T-helper 9 cell (primary cell): ENCODE measurements at regions not wholly inside any gene's neighbourhood (a gene's known extent, or its start where the extent isn't known, plus 50 kb on each side); places are given as distances from the start of the nearest gene placed in this dataset.
"Not testable (repeated sequence)": the region's sequence is repeated elsewhere in the genome, so short reads cannot be mapped to it uniquely, and the experiment has no call there.

Source experiments
- DNase-seq: peaks from one replicate; pipeline ENCODE4 v3.0.0-alpha.2; 2020

DNA sequence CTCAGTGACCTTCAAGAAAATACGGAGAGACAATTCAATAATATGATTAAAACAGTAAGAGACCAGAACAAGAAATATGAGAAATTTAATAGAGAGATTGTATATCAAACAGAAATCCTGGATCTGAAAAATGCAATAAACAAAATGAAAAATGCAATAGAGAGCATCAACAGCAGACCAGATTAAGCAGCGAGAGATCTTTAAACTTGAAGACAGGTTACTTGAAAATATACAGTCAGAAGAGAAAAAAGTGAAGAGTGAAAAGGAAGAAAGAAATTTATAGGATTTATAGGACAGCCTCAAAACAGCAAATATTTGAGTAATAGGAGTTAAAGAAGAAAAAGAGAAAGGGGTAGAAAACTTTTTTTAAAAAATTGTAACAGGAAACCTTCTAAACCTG, 813.9 kb upstream of the GRM7 start:
- DNase-seq, result no peak

DNA sequence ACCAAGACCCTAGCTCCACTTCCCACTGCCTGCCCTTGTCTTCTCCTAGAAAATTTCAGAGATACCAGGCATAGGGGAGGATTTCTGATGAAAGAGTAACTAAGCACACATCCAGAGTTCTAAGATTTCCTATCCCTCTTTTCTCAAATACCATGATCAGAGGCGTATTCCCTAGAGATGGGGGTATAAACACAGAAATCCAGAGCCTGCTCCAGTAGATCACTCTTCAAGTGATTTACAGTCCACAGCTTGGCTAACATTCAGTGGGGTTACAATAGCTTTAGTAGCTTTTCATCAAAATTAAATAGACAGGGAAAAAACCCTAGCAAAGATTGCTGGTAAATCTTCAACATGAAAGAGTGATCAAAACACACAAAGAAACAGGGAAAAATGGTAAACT, 800.7 kb upstream of the GRM7 start:
- no peak for DNase-seq

DNA sequence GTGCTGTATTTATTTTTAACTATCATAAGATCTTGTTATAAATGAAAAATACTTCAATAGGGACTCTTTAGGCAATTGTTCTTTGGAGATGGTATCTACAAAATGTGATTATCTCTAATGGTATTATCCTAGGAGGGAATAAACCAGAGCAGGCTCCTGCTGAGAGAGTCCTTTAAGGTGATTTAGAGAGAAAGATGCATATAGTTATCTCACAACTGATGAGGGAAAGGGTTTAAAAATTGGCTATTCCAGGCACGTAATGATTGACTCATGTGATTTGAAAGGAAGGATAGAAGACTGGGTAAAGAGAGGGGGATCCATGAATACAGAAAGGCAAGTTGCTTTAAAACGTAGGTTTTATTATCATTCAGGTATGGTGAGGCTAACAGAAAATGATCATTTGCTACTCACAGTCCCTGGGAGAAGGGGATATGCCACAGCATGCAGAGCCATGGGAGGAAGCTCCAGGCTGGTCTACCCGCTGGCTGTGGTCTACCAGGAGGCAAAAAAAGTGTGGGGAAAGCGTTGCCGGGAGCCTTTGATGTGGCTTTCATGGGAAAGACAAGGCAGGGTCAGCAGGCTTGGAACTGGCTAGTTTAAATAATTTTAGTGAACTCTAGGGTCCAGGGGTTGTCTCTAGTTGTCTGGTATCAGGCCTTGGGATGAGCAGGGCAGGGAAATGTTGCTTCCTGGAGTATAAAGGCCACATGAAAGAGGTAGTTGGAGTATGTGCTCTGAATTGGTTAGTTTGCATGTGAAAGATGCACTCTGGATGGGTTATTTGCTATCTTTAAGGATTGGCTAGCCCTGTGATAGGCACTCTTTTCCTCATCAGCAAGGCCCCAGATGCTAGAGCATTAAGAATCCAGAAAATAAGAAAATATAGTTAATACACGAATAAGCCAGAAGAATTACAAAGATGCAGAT, 798.4 kb upstream of the GRM7 start:
- no peak for DNase-seq

DNA sequence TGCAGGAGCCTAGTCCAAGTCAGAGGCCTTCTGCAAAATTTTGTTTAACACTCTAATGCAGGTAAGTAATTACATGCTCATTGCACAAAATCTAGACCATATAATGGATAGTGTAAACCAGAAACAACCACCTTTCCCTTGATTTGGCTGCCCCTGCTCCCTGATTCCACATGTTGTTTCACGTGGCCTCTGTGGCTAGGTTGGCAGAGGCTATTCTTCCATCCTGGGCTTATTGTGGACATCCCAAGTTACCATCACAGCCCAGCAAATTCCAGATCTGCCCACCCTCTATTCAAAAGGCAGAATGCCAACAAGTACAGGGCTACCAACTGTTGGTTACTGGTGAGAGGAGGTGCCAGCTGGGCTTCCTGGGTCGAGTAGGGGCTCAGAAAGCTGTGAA, 794.5 kb upstream of the GRM7 start:
- DNase-seq, result no peak

DNA sequence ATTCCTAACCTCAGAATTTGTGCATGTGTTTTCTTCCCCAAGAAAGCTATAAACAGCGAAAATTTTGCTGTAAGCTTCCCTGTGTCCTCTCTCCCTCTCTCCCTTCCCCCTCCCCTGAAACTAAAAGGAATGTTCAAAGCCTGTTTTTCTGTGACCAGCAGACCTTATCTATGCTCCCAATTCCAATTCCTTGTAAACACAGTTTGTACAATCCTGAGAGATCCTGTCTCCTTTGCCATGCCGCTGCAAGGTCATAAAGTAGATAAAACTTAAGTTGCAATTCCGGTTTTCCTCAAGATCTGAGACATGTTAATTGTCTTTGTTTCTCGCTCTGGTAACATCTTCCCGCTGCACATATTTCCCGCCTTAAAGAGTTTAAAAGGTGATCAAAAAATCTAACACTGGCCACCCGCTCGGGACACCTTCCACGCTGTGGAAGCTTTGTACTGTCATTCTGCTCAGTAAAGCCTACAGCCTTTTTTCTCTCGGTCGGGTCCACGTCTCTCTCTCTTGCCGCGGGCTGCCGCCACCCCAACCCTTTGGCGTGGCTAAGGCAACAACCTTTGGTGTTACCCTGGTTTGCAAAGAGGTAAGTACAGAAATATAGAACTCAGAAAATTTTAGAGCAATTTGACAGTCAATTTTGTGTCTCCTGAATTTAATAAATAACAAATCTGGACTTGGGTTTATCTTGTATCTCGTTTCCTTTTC, 793.9 kb upstream of the GRM7 start:
- DNase-seq, result not testable (repeated sequence)

DNA sequence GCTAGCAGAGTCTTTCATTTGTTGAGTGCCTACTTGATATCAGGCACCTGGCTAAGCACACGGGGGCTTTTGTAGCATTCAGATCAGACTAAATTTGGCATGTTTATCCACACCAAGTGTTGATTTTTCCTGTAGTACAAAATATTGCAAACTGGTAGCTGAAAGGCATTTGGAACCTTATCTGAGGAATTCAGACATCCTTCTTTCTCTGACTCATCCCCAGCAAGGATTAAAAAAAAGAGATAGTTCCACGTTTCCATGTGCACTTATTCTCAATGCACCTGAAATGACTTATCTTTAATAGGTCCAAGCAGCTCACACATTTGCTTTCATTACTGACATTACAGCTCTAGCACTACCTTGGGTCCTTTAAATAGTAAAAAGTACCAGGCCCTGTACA, 786.0 kb upstream of the GRM7 start:
- no peak for DNase-seq

DNA sequence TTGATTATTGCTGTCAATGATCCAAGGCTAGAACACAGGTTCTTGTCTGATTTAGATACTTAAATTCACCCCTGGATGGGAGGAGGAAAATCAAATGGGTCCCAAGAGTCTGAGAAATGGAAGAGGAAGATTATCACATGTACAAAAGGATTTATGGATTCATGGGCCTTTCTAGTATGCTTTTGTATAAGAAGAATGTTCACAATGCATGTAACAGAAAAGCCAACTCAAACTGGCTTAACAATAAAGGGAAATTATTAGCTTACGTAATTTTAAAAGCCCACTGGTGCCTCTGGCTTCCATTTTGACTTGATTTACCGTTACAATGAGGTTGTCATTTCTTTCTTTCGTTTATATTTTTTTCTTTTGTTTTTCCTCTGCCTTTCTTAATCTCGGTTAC, 782.5 kb upstream of the GRM7 start:
- no peak for DNase-seq

DNA sequence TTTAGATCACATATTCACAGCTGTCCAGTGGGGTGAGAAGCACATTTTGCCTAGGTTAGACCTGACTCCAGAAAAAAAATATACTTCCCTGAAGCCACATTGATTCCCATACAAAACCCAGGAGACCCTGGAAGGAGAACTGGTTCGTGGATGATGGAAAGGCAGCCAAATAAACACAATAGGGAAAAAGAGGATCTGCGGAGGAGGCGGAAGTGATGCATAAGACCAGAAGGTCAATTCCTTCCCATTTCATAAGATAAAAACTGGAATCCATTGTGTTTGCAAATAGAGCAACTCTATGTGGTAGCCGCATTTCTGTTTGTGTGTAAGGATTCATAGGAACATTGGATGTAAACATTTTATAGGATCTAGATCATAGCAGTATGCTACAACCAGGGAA, 781.9 kb upstream of the GRM7 start:
- no peak for DNase-seq

DNA sequence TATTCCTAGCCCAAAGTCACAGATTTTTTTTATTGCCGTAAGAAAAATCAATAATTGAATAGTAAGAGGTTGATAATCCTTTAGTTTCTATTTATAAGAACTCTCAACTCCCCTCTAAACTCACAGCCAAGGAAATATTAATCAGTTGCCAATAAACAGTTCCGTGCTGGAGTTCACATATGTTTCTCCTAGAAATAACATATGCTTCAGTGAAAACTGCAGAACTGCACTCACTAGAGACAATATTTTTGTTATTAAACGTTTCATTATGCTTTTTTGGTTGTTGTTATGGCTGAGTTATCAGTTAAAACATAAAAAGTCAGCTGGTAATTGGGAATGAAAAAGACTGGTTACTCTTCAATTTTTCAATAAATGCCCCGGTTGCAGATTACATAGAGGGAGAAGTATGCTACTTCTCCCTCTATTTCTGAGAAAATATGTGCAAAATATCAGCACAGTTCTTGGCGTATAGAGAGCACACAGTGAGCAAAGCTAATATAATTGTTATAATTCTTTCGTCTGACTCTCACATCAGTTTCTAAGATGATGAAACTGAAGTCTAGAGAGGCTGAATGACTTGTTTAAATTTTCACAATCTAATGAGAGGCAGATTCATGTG, 781.2 kb upstream of the GRM7 start:
- no peak for DNase-seq

DNA sequence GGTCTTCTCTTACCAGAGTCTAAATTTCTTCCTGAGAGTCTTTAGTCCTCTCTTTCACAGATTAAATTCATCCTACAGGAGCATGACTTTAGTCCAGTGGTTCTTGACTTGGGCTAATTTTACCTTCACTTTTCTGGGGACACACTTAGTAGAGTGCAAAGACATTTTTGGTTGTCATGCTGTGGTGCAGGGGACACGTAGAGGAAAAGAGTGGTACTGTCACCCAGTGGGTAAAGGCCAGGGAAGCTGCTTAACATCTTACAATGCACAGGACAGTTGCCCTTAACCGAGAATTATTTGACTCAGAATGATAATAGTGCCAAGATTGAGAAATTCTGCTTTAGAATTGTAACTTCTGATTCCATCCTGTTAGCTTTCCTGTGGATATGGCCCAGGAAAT, 772.5 kb upstream of the GRM7 start:
- DNase-seq, result no peak

DNA sequence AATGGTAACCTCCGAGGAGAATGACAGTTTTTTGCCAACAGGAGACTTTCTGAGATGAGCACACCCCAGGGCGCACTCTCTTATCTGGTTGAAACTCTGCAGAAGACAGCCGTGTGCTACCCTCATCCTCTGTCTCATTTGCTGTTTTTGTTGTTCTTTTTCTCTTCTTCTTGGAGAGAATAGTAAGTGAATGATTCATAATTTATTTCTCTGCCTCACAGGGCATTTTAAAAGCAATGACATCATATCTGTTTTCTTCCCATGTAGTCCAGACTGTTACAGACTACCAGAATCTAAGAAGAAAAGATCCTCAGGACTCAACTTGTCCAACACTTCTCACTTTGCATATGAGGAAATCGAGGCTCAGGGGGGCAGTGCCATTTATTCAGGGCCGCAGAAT, 771.1 kb upstream of the GRM7 start:
- DNase-seq, result no peak

DNA sequence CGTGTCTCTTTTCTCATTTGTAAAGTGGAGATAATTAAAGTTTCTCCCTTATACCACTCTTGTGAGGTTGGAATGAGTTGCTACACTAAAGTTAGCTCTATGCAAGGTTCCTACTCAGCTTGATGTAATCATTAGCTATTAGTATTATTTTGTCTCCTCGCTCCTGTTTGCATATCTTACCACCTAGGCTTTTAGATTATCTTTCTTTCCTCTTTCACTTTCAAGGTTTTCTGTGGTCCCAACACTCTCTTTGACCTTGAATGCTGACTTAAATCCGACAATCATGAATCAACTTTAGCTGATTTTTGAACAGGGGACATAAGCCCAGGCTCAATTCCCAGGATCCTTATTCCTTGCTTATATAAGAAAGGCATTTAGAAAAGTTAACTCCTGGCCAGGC, 769.7 kb upstream of the GRM7 start:
- DNase-seq, result no peak

DNA sequence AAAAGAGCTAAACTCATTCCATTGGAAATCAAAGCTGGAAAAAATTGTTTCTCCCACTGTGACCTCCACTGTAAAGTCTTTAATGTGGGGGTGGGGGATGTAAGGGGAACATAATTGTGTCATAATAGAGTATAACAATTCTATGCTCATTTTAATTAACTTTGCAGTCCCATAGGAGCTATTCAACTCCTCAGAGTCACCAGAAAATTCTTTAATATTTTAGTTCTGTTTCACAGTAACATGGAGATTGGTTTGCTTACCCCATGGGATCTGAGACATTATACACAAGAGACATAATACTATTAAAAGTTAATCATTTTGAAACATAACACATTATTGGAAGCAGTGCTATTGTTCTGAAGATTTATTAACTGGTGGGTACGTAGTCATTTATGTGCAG, 765.9 kb upstream of the GRM7 start:
- DNase-seq, result no peak

DNA sequence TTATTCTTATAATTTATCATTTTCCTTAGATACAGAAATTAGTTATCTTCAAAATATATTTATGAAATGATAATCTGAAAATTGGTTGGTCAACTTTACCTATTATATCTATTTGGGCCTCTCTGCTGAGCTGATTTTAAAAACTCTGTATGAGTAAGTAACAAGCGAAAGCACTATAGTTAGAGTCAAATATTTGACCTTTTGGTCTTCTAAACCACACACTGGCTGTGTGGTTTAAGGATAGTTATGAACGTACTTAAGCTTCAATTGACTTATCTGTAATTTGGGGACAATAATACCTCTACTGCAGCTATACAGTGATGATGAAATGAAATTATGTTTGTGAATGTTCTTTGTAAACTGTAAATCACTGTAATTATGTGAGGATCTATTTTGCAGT, 763.9 kb upstream of the GRM7 start:
- no peak for DNase-seq

DNA sequence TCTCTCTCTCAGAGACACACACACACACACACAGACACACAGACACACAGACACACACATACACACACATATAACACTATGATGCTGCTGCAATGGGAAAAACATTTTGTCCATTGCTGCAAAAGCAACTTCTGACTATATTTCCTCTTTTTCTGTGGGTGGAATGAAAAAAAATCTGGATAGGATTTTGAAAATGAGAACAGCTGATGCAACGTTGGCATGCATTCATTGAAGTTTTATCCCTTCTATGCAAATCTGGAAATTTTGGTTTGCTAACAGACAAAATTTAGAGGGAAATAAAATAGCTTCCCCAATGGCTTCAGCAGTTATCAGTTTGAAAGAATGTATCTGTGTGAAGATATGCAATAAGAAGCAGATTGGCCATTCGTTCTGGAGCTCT, 763.4 kb upstream of the GRM7 start:
- no peak for DNase-seq

DNA sequence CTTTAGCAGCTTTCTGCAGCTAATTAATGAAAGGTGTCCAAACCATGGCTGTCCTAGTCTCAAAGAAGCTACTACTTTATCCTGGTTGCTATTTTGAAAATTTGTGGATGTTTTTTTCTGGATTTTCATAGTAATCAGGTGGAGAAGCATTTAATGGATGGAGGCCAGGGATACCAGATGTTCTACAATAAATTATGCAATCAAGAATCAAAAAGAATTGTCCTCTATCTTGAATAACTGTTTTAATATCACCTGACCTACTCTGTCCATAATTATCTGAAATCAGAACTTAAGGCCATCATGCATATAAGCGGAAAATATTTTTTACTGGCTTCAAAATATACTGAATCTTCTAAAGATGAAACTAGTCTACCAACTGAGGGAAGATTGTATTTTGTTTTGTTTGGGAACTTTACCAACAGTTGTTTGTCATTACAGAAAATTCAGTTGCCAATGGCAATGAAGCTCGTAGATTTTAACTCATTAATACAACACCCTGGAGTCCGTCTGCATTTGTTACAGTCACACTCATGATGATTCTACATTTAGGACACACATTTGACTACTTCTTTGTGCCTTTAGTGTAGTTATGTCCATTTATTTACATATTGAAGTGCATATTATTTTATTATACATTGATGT, 762.3 kb upstream of the GRM7 start:
- no peak for DNase-seq

DNA sequence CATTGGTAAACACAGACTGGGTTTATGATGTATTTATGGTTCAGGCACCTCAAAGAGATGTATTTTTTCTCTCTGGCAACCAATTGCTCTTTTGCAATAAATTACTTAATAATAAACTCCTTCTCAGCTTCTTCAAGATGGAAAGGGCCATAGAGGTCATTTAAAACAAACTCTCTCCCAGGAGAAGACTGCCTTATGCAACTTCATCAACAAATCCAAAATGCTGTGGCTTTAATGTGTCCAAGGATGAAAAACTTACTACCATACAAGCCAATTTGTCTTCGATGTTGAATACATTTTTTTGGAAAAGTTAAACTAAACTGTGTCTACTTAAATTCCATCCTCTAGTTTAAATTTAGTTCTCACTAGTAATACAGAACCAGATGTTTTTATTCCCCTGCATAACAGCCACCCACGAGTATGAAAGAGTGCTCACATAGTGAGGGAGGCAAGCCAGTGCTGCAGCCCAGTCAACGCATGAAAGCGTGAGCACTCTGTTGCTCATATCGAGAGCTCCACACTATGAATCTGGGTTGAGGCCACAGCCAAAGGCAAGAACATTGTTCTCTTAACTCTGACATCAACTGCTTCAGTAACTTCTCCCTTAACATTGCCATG, 761.3 kb upstream of the GRM7 start:
- DNase-seq, result no peak

DNA sequence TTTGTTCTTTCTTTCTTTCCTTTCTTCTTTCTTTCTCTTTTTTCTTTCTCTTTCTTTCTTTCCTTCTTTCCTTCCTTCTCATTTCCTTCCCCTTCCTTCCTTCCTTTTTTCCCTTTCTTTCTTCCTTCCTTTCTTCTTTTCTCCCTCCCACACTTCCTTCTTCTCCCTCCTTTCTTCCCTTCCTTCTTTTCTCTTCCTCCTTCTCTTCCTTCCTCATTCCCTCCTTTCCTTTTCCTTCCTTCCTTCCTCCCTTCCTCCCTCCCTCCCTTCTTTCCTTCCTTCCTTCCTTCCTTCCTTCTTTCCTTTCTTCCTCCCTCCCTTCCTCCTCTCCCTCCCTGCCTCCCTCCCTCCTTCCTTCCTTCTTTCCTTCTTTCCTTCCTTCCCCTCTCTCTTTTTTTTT, 755.7 kb upstream of the GRM7 start:
- DNase-seq, result no peak

DNA sequence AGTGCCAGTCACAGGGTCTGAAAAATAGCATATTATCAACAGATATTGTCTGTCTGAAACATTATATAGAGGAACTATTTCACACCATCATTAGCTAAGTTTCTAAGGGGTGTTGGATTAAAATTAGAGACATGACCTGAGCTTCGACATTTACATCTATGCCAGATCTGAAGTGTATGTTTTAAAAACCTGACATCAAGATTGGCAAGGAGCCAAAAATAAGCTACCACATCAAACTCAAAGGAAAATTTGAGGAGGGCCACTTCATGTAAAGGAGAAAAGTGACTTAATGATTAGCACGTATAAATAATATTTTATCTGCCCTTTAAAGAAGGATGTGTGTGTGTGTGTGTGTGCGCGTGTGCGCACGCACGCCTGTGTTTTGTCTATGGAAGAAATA, 752.0 kb upstream of the GRM7 start:
- DNase-seq, result no peak

DNA sequence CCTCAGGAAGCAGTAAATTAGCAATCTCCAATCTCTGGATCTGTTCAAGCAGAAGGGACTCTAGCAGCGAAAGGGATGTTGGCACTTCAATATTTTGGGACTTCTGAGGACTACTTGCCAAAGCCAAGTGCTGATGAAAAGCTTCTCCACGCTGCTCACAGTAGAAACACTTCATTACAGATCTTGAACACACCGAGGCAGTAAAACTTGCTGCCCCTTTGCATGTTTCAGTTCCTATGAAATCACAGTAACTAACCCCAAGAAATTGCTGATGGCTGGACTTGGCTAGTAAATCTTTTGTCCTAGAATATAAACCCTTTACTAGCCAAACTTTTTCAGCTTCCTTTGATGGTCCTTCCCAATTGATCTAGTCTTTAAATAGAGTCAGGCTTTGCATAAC, 750.5 kb upstream of the GRM7 start:
- DNase-seq, result no peak

DNA sequence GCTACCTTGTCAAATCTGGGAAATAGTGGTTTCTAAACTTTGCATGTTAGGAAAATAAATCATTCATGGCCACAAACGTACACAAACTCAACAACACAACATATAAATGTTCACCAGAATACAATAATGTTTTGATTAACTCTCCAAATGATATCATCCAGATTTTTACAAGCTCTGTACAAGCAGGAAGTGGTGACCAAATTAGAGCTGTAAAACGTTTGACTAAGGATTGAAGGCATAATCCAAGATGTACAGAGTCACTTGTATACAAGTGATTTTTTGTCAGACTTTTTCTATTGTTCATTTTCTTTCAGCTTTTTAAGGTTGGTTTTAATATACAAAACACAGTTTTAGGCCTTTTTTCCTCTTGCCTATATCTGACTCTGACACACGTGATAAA, 748.4 kb upstream of the GRM7 start:
- DNase-seq, result no peak

DNA sequence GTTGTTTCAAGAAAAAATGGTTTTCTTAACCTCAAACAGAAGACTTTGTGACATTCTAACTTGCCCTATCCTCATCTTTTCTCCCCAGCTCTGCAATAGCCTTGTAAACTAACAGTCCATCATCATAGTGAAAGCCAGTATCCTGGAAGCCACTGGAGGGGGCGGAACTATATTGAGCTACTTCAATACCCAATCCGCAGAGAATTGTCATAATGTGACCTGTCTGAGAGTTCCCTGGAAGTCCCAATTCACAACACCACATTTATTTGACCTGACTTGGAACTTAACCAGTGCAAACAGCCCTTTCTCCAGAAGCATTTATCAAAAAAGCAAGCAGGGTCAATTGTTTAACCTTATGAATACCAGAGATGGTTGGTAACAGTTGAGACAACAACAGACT, 747.6 kb upstream of the GRM7 start:
- DNase-seq, result no peak

DNA sequence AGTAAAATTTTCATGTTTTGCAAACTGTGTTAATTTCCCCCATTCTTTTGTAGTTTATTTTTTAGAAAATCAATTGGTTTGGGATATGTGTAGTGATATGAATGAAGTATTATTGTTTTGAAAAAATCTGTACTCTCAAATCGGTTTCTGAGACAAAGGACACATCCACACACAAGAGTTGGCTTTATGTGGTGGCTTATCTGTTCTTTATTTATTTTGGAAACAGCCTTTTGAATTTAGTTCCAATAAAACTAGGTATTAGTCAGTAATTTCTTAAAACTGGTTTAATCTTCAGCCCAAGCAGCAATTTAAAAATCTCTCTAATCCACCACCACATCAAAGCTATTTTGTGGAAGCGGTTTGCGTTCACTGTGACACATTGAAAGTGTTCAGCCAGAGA, 741.5 kb upstream of the GRM7 start:
- no peak for DNase-seq
